ENCODE measurements at regions not wholly inside any gene's neighbourhood (a gene's known extent, or its start where the extent isn't known, plus 50 kb on each side); places are given as distances from the start of the nearest gene placed in this dataset.

DNA sequence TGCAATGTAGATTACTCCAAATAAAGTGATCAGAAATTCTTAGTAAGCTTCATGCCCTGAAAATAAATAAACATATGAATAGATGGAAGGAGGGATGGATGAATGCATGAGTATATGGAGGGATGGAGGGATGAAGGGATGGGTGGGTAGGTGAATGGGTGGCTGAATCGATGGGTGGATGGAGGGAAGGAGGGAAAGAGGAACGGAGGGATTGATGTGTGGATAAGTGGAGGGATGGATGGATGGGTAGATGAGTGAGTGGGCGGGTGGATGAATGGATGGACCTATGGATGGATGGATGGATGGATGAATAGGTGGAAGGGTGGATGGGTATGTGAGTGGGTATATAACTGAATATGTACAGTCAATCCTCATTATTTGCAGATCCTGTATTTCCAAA, 276.7 kb upstream of the ACVR2A start:
- no peaks in the 10 kb centered on the region for H3K27me3 Mint-ChIP-seq
- H3K9me3 Mint-ChIP-seq: peaks cover 24% of the 10 kb centered on the region

GRCh38 chr2:147567136-147567535, 277.7 kb upstream of the ACVR2A start:
- intact Hi-C loops (cut with micrococcal nuclease): no loop called here
- DNase-seq: no peak
- Mint-ChIP-seq H3K9me3 (peaks cover 24% of the 10 kb centered on the region), H3K27ac (no peak overlapping the region), H3K4me3 (no peak overlapping the region), H3K36me3 (ENCODE audit: low read depth) (no peaks in the 10 kb centered on the region), H3K27me3 (no peaks in the 10 kb centered on the region), H3K4me1 (no peaks in the 10 kb centered on the region)

More for the DNA sequence above, 276.7 kb upstream of the ACVR2A start:
- intact Hi-C loops (cut with micrococcal nuclease): no loop called here
- no peak for DNase-seq
- H3K27ac Mint-ChIP-seq: no peak overlapping the region
- H3K4me1 Mint-ChIP-seq: no peaks in the 10 kb centered on the region
- no peak overlapping the region for H3K4me3 Mint-ChIP-seq
- H3K36me3 Mint-ChIP-seq (ENCODE audit: low read depth): no peaks in the 10 kb centered on the region

- Mint-ChIP-seq H3K27ac (no peak overlapping the region), H3K27me3 (no peaks in the 10 kb centered on the region), H3K4me3 (no peak overlapping the region), H3K36me3 (ENCODE audit: low read depth) (no peaks in the 10 kb centered on the region), H3K4me1 (peaks cover 2% of the 10 kb centered on the region), H3K9me3 (peaks cover 9% of the 10 kb centered on the region)
- DNase-seq: no peak
- intact Hi-C loops (cut with micrococcal nuclease): no loop called here
Observed at GRCh38 chr2:147560810-147561535, 283.9 kb upstream of the ACVR2A start.

DNA sequence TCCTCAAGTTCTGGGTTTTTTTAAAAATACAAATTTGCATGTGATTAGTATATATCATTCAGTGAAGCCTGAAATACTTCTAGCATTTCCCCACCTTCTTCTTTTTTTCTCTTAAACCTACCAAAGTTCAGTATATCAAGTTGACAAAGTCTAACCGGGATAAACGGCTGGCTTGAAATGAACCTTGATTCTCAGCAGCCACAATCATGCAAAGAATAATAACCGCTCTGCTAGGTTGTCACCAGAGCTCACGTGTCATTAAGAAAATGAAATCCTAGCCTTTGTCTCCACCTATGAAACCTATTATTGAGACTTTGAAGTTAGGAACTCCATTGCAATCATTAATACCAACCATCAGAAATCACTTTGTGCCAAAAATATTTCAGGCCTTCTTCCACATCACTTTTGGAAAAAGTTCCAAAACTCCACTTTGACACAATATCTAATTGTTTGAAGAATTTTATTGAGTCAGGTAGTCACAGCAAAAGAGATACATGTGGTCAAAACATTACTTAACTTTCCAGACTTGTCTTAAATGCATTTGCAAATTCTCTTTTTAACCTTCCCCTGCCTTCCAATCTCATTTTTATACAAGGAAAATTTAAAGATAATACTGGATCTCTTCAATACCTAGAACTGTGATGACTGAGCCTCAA, 285.6 kb upstream of the ACVR2A start:
- DNase-seq: no peak
- intact Hi-C loops (cut with micrococcal nuclease): no loop called here
- peaks cover 2% of the 10 kb centered on the region for H3K4me1 Mint-ChIP-seq
- H3K9me3 Mint-ChIP-seq: peaks cover 5% of the 10 kb centered on the region
- H3K27me3 Mint-ChIP-seq: no peaks in the 10 kb centered on the region
- H3K27ac Mint-ChIP-seq: no peak overlapping the region
- H3K4me3 Mint-ChIP-seq: no peak overlapping the region
- H3K36me3 Mint-ChIP-seq (ENCODE audit: low read depth): no peaks in the 10 kb centered on the region

- no peak overlapping the region for H3K27ac Mint-ChIP-seq
- H3K27me3 Mint-ChIP-seq: no peaks in the 10 kb centered on the region
- H3K4me3 Mint-ChIP-seq: no peak overlapping the region
- no peaks in the 10 kb centered on the region for H3K36me3 Mint-ChIP-seq (ENCODE audit: low read depth)
- H3K4me1 Mint-ChIP-seq: peaks cover 2% of the 10 kb centered on the region
- intact Hi-C loops (cut with micrococcal nuclease): no loop called here
- DNase-seq: no peak
- peaks cover 10% of the 10 kb centered on the region for H3K9me3 Mint-ChIP-seq
Observed at GRCh38 chr2:147558620-147559019, 286.2 kb upstream of the ACVR2A start.

DNA sequence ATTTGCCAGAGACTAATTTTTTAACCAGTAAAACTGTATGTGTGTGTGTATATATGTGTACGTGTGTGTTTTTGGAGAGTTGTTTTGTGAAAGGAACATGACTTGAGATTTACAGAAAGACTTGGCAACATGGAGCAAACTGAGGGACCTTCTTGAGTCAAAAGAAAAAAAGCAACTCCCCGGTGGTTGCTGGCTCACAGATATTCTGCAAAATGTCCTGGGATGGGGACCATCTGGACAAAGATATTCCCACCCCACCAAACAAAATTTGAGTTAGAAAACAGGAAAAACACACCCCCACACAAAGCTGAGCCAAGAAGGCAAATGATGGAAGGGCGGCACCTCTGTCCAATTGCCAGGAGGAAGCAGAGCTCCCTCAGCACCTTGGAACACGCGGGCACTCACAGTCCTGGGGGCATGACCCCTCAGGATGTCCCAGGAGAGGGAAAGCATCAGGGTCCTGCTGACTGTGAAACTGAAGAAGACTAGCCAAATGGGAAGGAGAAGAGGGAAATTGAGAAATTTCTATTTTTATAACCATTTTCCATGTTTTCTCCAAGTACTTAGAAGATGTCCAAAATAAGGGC, 290.2 kb upstream of the ACVR2A start:
- no peak for DNase-seq
- no peak overlapping the region for H3K4me3 Mint-ChIP-seq
- H3K4me1 Mint-ChIP-seq: peaks cover 2% of the 10 kb centered on the region
- H3K36me3 Mint-ChIP-seq (ENCODE audit: low read depth): no peaks in the 10 kb centered on the region
- no peaks in the 10 kb centered on the region for H3K27me3 Mint-ChIP-seq
- intact Hi-C loops (cut with micrococcal nuclease): no loop called here
- H3K27ac Mint-ChIP-seq: no peak overlapping the region
- peaks cover 17% of the 10 kb centered on the region for H3K9me3 Mint-ChIP-seq

GRCh38 chr2:147553775-147554271, 291.0 kb upstream of the ACVR2A start:
- H3K36me3 Mint-ChIP-seq (ENCODE audit: low read depth): no peaks in the 10 kb centered on the region
- no peaks in the 10 kb centered on the region for H3K27me3 Mint-ChIP-seq
- H3K9me3 Mint-ChIP-seq: peaks cover 20% of the 10 kb centered on the region
- H3K4me1 Mint-ChIP-seq: peaks cover 2% of the 10 kb centered on the region
- no peak for DNase-seq
- H3K4me3 Mint-ChIP-seq: no peak overlapping the region
- intact Hi-C loops (cut with micrococcal nuclease): no loop called here
- no peak overlapping the region for H3K27ac Mint-ChIP-seq

DNA sequence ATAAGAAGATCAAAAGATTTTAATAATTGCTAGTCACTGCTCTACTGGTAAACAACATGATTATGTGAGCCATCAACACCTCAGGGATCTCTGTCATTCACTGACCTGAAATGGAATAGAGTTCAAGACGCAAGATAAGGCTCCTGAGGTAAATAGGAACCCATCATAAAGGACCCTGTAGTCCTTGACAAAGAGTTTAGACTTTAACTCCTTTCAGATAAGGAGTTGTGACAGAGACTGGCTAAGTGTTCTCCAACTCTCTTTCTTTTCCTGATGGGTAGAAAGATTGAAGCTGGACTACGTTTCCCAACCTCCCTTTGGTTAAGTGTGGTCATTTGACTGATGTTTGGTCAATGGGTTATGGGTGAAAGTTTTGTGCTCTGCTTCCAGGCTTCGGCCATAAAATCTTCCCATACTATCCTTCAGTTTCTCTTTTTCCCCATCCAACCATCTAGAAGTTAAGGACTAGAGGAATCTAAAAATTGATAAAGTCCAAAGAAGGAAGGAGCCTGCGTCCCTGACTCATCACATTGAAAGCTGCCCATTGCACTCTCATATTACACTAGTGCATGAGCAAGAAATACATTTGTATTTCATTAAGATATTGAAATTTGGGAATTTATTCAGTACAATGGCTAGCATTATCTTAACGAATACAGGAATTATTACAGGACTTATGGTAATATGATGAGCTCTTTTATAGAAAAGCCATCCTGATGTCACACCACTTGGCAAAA, 293.7 kb upstream of the ACVR2A start:
- Mint-ChIP-seq H3K27me3 (no peaks in the 10 kb centered on the region), H3K4me3 (no peak overlapping the region), H3K36me3 (ENCODE audit: low read depth) (no peaks in the 10 kb centered on the region), H3K4me1 (peaks cover 5% of the 10 kb centered on the region), H3K27ac (no peak overlapping the region), H3K9me3 (peaks cover 30% of the 10 kb centered on the region)
- no peak for DNase-seq
- intact Hi-C loops (cut with micrococcal nuclease): no loop called here

DNA sequence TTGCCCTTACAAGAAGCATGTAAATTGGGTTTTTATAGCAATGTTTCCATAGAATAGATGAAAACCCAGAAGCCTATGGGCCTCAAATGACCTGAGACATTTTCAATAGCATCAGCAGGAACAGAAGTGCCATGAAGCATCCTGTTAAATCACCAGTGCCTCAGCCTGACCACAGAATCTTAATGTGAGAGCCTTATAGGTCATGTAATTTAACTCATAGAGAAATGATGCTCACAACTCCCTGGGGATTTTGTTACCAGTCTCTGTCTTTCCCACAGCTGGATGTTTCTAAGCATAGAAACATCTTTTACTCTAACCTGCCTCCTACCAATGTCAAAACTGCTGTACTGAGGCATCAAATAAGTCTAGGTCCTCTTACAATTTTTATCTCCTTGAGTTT, 295.8 kb upstream of the ACVR2A start:
- Mint-ChIP-seq H3K4me1 (peaks cover 10% of the 10 kb centered on the region), H3K9me3 (peaks cover 24% of the 10 kb centered on the region), H3K36me3 (ENCODE audit: low read depth) (no peaks in the 10 kb centered on the region), H3K27me3 (no peaks in the 10 kb centered on the region), H3K27ac (no peak overlapping the region), H3K4me3 (no peak overlapping the region)
- intact Hi-C loops (cut with micrococcal nuclease): no loop called here
- no peak for DNase-seq

GRCh38 chr2:147548451-147548850, 296.4 kb upstream of the ACVR2A start:
- Mint-ChIP-seq H3K9me3 (peaks cover 20% of the 10 kb centered on the region), H3K4me3 (no peak overlapping the region), H3K36me3 (ENCODE audit: low read depth) (no peaks in the 10 kb centered on the region), H3K27ac (no peak overlapping the region), H3K27me3 (no peaks in the 10 kb centered on the region), H3K4me1 (peaks cover 10% of the 10 kb centered on the region)
- DNase-seq: no peak
- intact Hi-C loops (cut with micrococcal nuclease): no loop called here

DNA sequence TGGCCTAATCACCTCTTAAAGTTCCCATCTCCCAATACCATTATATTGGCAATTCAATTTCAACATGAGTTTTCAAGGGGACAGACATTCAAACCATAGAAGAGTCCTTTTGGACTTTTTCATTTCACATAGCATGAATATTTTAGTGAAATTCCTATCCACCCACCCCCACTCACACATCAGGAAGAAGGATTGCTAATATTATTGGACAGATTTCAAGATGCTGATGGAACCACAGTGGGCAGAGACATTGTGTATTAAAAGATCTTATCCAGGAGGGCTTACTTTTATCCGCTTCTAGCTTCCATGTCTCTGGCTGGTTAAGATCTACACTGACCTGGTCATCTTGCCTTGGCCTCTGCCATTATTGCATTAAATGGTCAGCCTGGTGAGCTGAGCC, 297.4 kb upstream of the ACVR2A start:
- H3K4me1 Mint-ChIP-seq: peaks cover 10% of the 10 kb centered on the region
- no peaks in the 10 kb centered on the region for H3K27me3 Mint-ChIP-seq
- H3K36me3 Mint-ChIP-seq (ENCODE audit: low read depth): no peaks in the 10 kb centered on the region
- H3K9me3 Mint-ChIP-seq: peaks cover 22% of the 10 kb centered on the region
- DNase-seq: no peak
- intact Hi-C loops (cut with micrococcal nuclease): no loop called here
- H3K4me3 Mint-ChIP-seq: no peak overlapping the region
- no peak overlapping the region for H3K27ac Mint-ChIP-seq

- Mint-ChIP-seq H3K4me3 (no peak overlapping the region), H3K4me1 (peaks cover 11% of the 10 kb centered on the region), H3K27ac (no peak overlapping the region), H3K27me3 (no peaks in the 10 kb centered on the region), H3K9me3 (peaks cover 19% of the 10 kb centered on the region), H3K36me3 (ENCODE audit: low read depth) (no peaks in the 10 kb centered on the region)
- intact Hi-C loops (cut with micrococcal nuclease): no loop called here
- DNase-seq: no peak
Observed at GRCh38 chr2:147546109-147546508, 298.7 kb upstream of the ACVR2A start.

DNA sequence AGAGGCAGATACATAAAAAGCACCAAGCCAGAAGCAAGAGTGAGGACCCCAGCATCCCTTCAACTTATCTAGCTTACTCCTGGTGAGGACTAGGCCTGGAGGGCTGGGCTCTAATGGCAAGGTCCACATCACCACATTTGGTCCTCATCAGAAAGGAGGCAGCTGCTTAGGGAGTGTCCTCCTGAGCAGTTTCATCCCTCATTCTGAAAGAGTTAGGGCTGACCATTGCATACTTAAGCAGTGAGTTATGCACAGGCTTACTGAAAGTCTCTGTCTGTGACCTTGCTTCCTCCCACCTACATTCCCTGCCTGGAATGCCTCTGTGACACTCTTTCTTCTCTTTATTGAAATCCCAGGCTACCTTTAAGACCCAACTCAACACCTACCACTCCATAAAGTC, 301.8 kb upstream of the ACVR2A start:
- no peak overlapping the region for H3K4me3 Mint-ChIP-seq
- intact Hi-C loops (cut with micrococcal nuclease): no loop called here

DNA sequence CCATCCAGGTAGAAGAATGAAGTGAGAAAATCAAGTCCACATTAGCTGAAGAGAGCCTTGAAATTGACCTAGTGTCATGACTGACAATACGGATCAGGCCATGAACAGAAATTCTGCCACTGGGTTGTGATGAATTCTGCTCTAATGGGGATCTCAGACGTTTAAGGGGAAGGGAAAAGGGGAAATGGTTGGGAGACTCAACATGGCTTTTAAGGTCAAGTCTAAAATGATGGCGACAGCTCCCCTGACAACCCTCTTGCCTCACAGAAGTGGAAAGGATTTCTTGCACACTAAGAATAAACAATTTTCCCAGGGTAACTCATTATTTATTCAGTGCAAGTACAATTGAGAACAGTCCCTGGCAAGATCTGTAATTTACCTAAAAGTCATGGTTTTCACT, 302.5 kb upstream of the ACVR2A start:
- Mint-ChIP-seq H3K36me3 (ENCODE audit: low read depth) (no peaks in the 10 kb centered on the region), H3K4me1 (peaks cover 8% of the 10 kb centered on the region), H3K27me3 (no peaks in the 10 kb centered on the region), H3K27ac (no peak overlapping the region), H3K9me3 (peaks cover 6% of the 10 kb centered on the region), H3K4me3 (no peak overlapping the region)
- intact Hi-C loops (cut with micrococcal nuclease): no loop called here
- DNase-seq: no peak

More for the DNA sequence above, 301.8 kb upstream of the ACVR2A start:
- Mint-ChIP-seq H3K4me1 (peaks cover 8% of the 10 kb centered on the region), H3K27ac (no peak overlapping the region), H3K9me3 (peaks cover 8% of the 10 kb centered on the region), H3K36me3 (ENCODE audit: low read depth) (no peaks in the 10 kb centered on the region), H3K27me3 (no peaks in the 10 kb centered on the region)
- DNase-seq: no peak
